IMR-90 (cell line): ENCODE measurements at regions not wholly inside any gene's neighbourhood (a gene's known extent, or its start where the extent isn't known, plus 50 kb on each side); places are given as distances from the start of the nearest gene placed in this dataset.

Experiments used
- ATAC-seq: fragments of 200-7000 bp; cut with Tn5 transposase; 2 replicates; pipeline ENCODE4 v1.9.1; 2020; ENCODE audit warnings: low read depth, mild to moderate bottlenecking, moderate library complexity
- BruUV-seq: library from RNA; stranded (reverse); fragments of 400-500 nt; replicated peaks from 2 replicates; lab custom pipeline; 2021; lab: Mats Ljungman, UMichigan
- CTCF ChIA-PET: fragments of 300-600 bp; formaldehyde crosslinking; extraction: SDS; loops from one replicate; lab custom pipeline; 2021; ENCODE audit warnings: antibody characterized with exemption; lab: Yijun Ruan, JAX
- POLR2A ChIA-PET: fragments of 300-600 bp; sonication (Branson Sonifier 250); formaldehyde crosslinking; loops from one replicate; lab custom pipeline; 2022; ENCODE audit warnings: antibody characterized with exemption; ENCODE audit not compliant: unreplicated experiment; lab: Charles Lee
- DNase-seq: peaks from one replicate; pipeline ENCODE4 v3.0.0; 2013
- H2AFZ ChIP-seq: replicated peaks from 2 replicates; pipeline ENCODE3; 2013; ENCODE audit warnings: low read length, mild to moderate bottlenecking; ENCODE audit not compliant: poor library complexity
- H2AK5ac ChIP-seq: 2 replicates; pipeline ENCODE4 v1.6.1; 2013; ENCODE audit warnings: low read depth, low read length, inconsistent platforms
- H2AK9ac ChIP-seq: replicated peaks from 2 replicates; pipeline ENCODE3; 2013; ENCODE audit warnings: mild to moderate bottlenecking, low read depth, low read length, moderate library complexity; ENCODE audit not compliant: poor library complexity
- H2BK120ac ChIP-seq: 2 replicates; pipeline ENCODE4 v1.6.1; 2013; ENCODE audit warnings: low read depth, low read length, inconsistent platforms
- H2BK15ac ChIP-seq: 3 replicates; pipeline ENCODE4 v1.6.1; 2013; ENCODE audit warnings: low read depth, low read length, inconsistent platforms
- H2BK20ac ChIP-seq: 2 replicates; pipeline ENCODE4 v1.6.1; 2013; ENCODE audit warnings: low read depth, mild to moderate bottlenecking, inconsistent platforms, low read length, moderate library complexity
- H2BK5ac ChIP-seq: 2 replicates; pipeline ENCODE4 v1.6.1; 2013; ENCODE audit warnings: mild to moderate bottlenecking, low read depth, low read length, inconsistent platforms; ENCODE audit not compliant: poor library complexity, severe bottlenecking
- H3K14ac ChIP-seq: replicated peaks from 2 replicates; pipeline ENCODE4 v1.6.1; 2013; ENCODE audit warnings: low read depth, low read length, inconsistent platforms
- H3K18ac ChIP-seq: 2 replicates; pipeline ENCODE4 v1.6.1; 2013; ENCODE audit warnings: low read depth, low read length, control low read depth
- H3K23ac ChIP-seq: 2 replicates; pipeline ENCODE4 v1.6.1; 2013; ENCODE audit warnings: low read depth, low read length, inconsistent platforms
- H3K27ac ChIP-seq: 2 replicates; pipeline ENCODE4 v1.5.1; 2013; ENCODE audit warnings: mild to moderate bottlenecking, control low read depth, low read length; ENCODE audit not compliant: insufficient read depth
- H3K27me3 ChIP-seq: 2 replicates; pipeline ENCODE4 v1.6.1; 2013; ENCODE audit warnings: low read length; ENCODE audit not compliant: control insufficient read depth, insufficient read depth
- H3K36me3 ChIP-seq: 2 replicates; pipeline ENCODE4 v1.6.1; 2013; ENCODE audit warnings: low read length, mixed read lengths; ENCODE audit not compliant: control insufficient read depth, insufficient read depth
- H3K4ac ChIP-seq: 2 replicates; pipeline ENCODE4 v1.6.1; 2013; ENCODE audit warnings: low read depth, low read length, inconsistent platforms
- H3K4me1 ChIP-seq: 2 replicates; pipeline ENCODE4 v1.6.1; 2013; ENCODE audit warnings: low read length, mixed read lengths; ENCODE audit not compliant: control insufficient read depth, insufficient read depth
- H3K4me2 ChIP-seq: 2 replicates; pipeline ENCODE4 v1.6.1; 2013; ENCODE audit warnings: low read depth, mild to moderate bottlenecking, control low read depth, low read length, moderate library complexity
- H3K4me3 ChIP-seq: 2 replicates; pipeline ENCODE4 v1.5.1; 2013; ENCODE audit warnings: low read depth, mild to moderate bottlenecking, control low read depth, low read length, moderate library complexity; ENCODE audit not compliant: insufficient read depth
- H3K56ac ChIP-seq: 2 replicates; pipeline ENCODE4 v1.6.1; 2013; ENCODE audit warnings: low read length, inconsistent platforms; ENCODE audit not compliant: insufficient read depth; ENCODE audit errors: extremely low read depth
- H3K79me1 ChIP-seq, 2 experiments: 2 replicates each; pipeline ENCODE4 v1.6.1; 2013; ENCODE audit warnings: low read length in 2 of 2, inconsistent platforms in 1 of 2, low read depth in 1 of 2
- H3K9ac ChIP-seq: 2 replicates; pipeline ENCODE4 v1.6.1; 2013; ENCODE audit warnings: low read depth, low read length, control low read depth
- H3K9me1 ChIP-seq: 2 replicates; pipeline ENCODE4 v1.6.1; 2013; ENCODE audit warnings: low read length, inconsistent platforms; ENCODE audit not compliant: insufficient read depth
- H3K9me3 ChIP-seq: 2 replicates; pipeline ENCODE4 v1.6.1; 2013; ENCODE audit warnings: low read length; ENCODE audit not compliant: control insufficient read depth, insufficient read depth
- H4K20me1 ChIP-seq: 2 replicates; pipeline ENCODE4 v1.6.1; 2013; ENCODE audit warnings: low read length, inconsistent platforms; ENCODE audit not compliant: insufficient read depth
- H4K5ac ChIP-seq: 2 replicates; pipeline ENCODE4 v1.6.1; 2013; ENCODE audit warnings: mild to moderate bottlenecking, low read depth, low read length, control low read depth
- H4K8ac ChIP-seq, 2 experiments: 2 replicates each; pipeline ENCODE4 v1.6.1; 2013; ENCODE audit warnings: low read depth in 2 of 2, low read length in 2 of 2, control low read depth in 1 of 2, inconsistent platforms in 1 of 2
- H4K91ac ChIP-seq: 2 replicates; pipeline ENCODE4 v1.6.1; 2013; ENCODE audit warnings: low read depth, low read length, inconsistent platforms; ENCODE audit not compliant: insufficient read depth
- MAZ ChIP-seq: IDR thresholded peaks from 2 replicates; pipeline ENCODE4 v1.6.1; 2012; ENCODE audit warnings: low read depth, mild to moderate bottlenecking, low read length, improper control_type of control experiment, moderate library complexity, borderline replicate concordance
- RCOR1 ChIP-seq: IDR thresholded peaks from 2 replicates; pipeline ENCODE4 v1.6.1; 2012; ENCODE audit warnings: mild to moderate bottlenecking, low read length, improper control_type of control experiment; ENCODE audit not compliant: insufficient replicate concordance
- WGBS, 2 experiments: methylation state at CpG; one replicate each; pipeline versions ENCODE4 v1.1.5 to v1.1.7; 2013; ENCODE audit warnings: missing lambda C conversion rate in 2 of 2; ENCODE audit not compliant: insufficient read length in 1 of 2; ENCODE audit errors: extremely low coverage in 2 of 2; 5-methylcytosine and 5-hydroxymethylcytosine counted together
- dilution Hi-C: fragments of 300-500 bp; cut with HindIII; formaldehyde crosslinking; loops from one replicate; pipeline ENCODE4 v1.14.3; 2018; ENCODE audit warnings: low sequenced_read_pairs; ENCODE audit not compliant: unreplicated experiment
- in situ Hi-C: fragments of 300-500 bp; cut with MboI; formaldehyde crosslinking; loops from 3 replicates; pipeline ENCODE4 v1.14.3; 2019; ENCODE audit warnings: low sequenced_read_pairs, inconsistent platforms, mixed read lengths
- intact Hi-C: fragments of 100-400 bp; cut with micrococcal nuclease; formaldehyde crosslinking; loops from 2 replicates; pipeline ENCODE4 v1.10.0; 2022
- TF ChIP-seq, protein P1 (sequence below): fragments of 150-350 bp; IDR thresholded peaks from 2 replicates; pipeline ENCODE4 v1.6.1; 2017; ENCODE audit warnings: mild to moderate bottlenecking, antibody characterized with exemption, low read length, low read depth

DNA sequence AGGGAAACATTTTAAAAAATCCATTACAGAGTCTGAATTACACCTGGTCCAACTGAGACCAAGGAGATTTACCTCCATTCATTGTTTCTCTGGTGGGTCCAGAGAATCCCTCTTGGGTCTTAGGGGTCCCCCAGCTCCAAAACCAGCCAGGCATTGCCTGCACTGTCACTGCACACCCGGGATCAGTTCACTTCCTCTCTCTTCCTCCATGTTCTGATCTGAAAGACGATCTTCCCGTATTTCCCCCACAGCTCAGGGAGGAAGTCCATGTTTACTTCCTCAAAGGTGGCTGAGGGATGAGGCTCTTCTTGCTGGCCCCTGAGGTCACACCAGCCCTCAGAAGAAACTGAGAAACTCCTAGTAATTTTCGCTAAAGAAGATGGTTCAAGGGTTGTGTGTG is 159.7 kb downstream of the BMP7 start:
- H3K79me1 ChIP-seq, result no peaks in the 10 kb centered on the region
- no TSS peak for BruUV-seq
- ChIA-PET POLR2A (no interaction called here), CTCF (no interaction called here)
- H2AK5ac ChIP-seq, result no peak overlapping the region
- peaks cover 15% of the 10 kb centered on the region; the same call in 1 of the 2 replicates for H3K9me3 ChIP-seq
- H4K8ac ChIP-seq, result no peak overlapping the region
- no peak overlapping the region for H3K23ac ChIP-seq
- H3K4ac ChIP-seq, result no peak overlapping the region
- no peaks in the 10 kb centered on the region for H4K20me1 ChIP-seq
- no peaks in the 10 kb centered on the region for H3K9me1 ChIP-seq
- DNase-seq (no peak), ATAC-seq (no peak)
- no peaks in the 10 kb centered on the region for H3K27me3 ChIP-seq
- no peak overlapping the region for H2BK20ac ChIP-seq
- no peak overlapping the region for H3K14ac ChIP-seq
- H4K91ac ChIP-seq, result no peak overlapping the region
- WGBS, 2 experiments, result no CpG with 5 or more reads among the region's 4 CpGs
- H3K4me3 ChIP-seq, result no peak overlapping the region
- intact Hi-C loops (no loop called here), dilution Hi-C loops (no loop called here), in situ Hi-C loops (no loop called here)
- H2AK9ac ChIP-seq, result no peak overlapping the region
- H3K36me3 ChIP-seq, result no peaks in the 10 kb centered on the region
- no peak overlapping the region for H2BK15ac ChIP-seq
- TF ChIP-seq RCOR1 (no peak), MAZ (no peak)
- TF ChIP-seq, protein P1, sequence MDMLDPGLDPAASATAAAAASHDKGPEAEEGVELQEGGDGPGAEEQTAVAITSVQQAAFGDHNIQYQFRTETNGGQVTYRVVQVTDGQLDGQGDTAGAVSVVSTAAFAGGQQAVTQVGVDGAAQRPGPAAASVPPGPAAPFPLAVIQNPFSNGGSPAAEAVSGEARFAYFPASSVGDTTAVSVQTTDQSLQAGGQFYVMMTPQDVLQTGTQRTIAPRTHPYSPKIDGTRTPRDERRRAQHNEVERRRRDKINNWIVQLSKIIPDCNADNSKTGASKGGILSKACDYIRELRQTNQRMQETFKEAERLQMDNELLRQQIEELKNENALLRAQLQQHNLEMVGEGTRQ, result no peak
- no peaks in the 10 kb centered on the region for H3K4me1 ChIP-seq
- H3K18ac ChIP-seq, result no peak overlapping the region
- H2BK120ac ChIP-seq, result no peak overlapping the region
- no peak overlapping the region for H3K56ac ChIP-seq
- H3K9ac ChIP-seq, result no peak overlapping the region
- no peak overlapping the region for H3K4me2 ChIP-seq
- no peak overlapping the region for H3K27ac ChIP-seq
- H2AFZ ChIP-seq, result no peak overlapping the region
- H2BK5ac ChIP-seq, result no peak overlapping the region
- H4K5ac ChIP-seq, result no peak overlapping the region
